ENCODE measurements at regions not wholly inside any gene's neighbourhood (a gene's known extent, or its start where the extent isn't known, plus 50 kb on each side); places are given as distances from the start of the nearest gene placed in this dataset.

GRCh38 chr10:93223336-93223735 is 149.6 kb downstream of the CYP26A1 start:
- no CpG with 5 or more reads among the region's 3 CpGs for WGBS, 2 experiments (ENCODE audit: extremely low coverage in 2 of 2, insufficient read length in 1 of 2)
- no peak overlapping the region for H2BK20ac ChIP-seq (ENCODE audit: low read depth, low read length)
- H3K9me3 ChIP-seq (ENCODE audit: control insufficient read depth, insufficient read depth, low read length), result no peaks in the 10 kb centered on the region
- in situ Hi-C loops (cut with MboI; ENCODE audit: low sequenced_read_pairs) (no loop called here), intact Hi-C loops (cut with micrococcal nuclease) (no loop called here), dilution Hi-C loops (cut with HindIII; ENCODE audit: low sequenced_read_pairs, unreplicated experiment) (no loop called here)
- H3K27ac ChIP-seq (ENCODE audit: insufficient read depth, low read length), result no peak overlapping the region
- BruUV-seq (replicated peaks), result no TSS peak
- H3K4me2 ChIP-seq (ENCODE audit: low read depth, low read length), result no peak overlapping the region
- H4K5ac ChIP-seq (ENCODE audit: low read depth, low read length), result no peak overlapping the region
- no peak overlapping the region for H4K91ac ChIP-seq (ENCODE audit: insufficient read depth, low read depth, low read length)
- no peak overlapping the region for H2AK5ac ChIP-seq (ENCODE audit: low read depth, low read length)
- no peak overlapping the region for H4K8ac ChIP-seq (ENCODE audit: low read depth in 2 of 2, low read length in 2 of 2)
- ATAC-seq (ENCODE audit: low read depth), result no peak
- no peaks in the 10 kb centered on the region for H3K4me1 ChIP-seq (ENCODE audit: control insufficient read depth, insufficient read depth, low read length)
- H2BK5ac ChIP-seq (ENCODE audit: low read depth, low read length, poor library complexity, severe bottlenecking), result no peak overlapping the region
- H3K14ac ChIP-seq (replicated peaks; ENCODE audit: low read depth, low read length), result no peak overlapping the region
- no peak overlapping the region for H3K9ac ChIP-seq (ENCODE audit: low read depth, low read length)
- DNase-seq, result no peak
- H2BK15ac ChIP-seq (ENCODE audit: low read depth, low read length), result no peak overlapping the region
- H3K23ac ChIP-seq (ENCODE audit: low read depth, low read length), result no peak overlapping the region
- H3K4ac ChIP-seq (ENCODE audit: low read depth, low read length), result no peak overlapping the region
- no peak for TF ChIP-seq NFE2L2 (IDR thresholded peaks at IDR 0.05; ENCODE audit: low read depth, low read length)
- no peak for TF ChIP-seq RCOR1 (IDR thresholded peaks at IDR 0.05; ENCODE audit: insufficient replicate concordance, low read length)
- no peak for TF ChIP-seq MAFK (IDR thresholded peaks at IDR 0.05; ENCODE audit: low read depth, low read length)
- TF ChIP-seq MXI1 (IDR thresholded peaks at IDR 0.05; ENCODE audit: borderline replicate concordance, low read depth, low read length), result no peak
- no peak for TF ChIP-seq RFX5 (IDR thresholded peaks at IDR 0.05; ENCODE audit: low read depth, low read length)
- TF ChIP-seq BHLHE40 (IDR thresholded peaks at IDR 0.05; ENCODE audit: low read depth, low read length), result no peak
- no peak for TF ChIP-seq USF2 (IDR thresholded peaks at IDR 0.05; ENCODE audit: low read depth, low read length)
- TF ChIP-seq CHD1 (IDR thresholded peaks at IDR 0.05; ENCODE audit: low read depth, low read length), result no peak
- no peak for TF ChIP-seq MAZ (IDR thresholded peaks at IDR 0.05; ENCODE audit: borderline replicate concordance, low read depth, low read length)
- no peak for TF ChIP-seq RAD21 (IDR thresholded peaks at IDR 0.05; ENCODE audit: low read length)
- no peak for TF ChIP-seq CTCF (conservative IDR thresholded peaks at IDR 0.05; ENCODE audit: low read depth, low read length)
- no peak for TF ChIP-seq FOS (IDR thresholded peaks at IDR 0.05; ENCODE audit: low read depth, low read length)
- no peak for TF ChIP-seq ELK1 (IDR thresholded peaks at IDR 0.05; ENCODE audit: borderline replicate concordance, low read depth, low read length)
- TF ChIP-seq SMC3 (IDR thresholded peaks at IDR 0.05; ENCODE audit: low read depth, low read length), result no peak
- TF ChIP-seq POLR2A (IDR thresholded peaks at IDR 0.05; ENCODE audit: low read depth, low read length), result no peak
- TF ChIP-seq CEBPB (IDR thresholded peaks at IDR 0.05; ENCODE audit: low read depth, low read length), result no peak
- H3K9me1 ChIP-seq (ENCODE audit: insufficient read depth, low read length), result no peaks in the 10 kb centered on the region
- ChIA-PET POLR2A (ENCODE audit: unreplicated experiment) (no interaction called here), CTCF (interaction anchor here (2.2 kb wide), 1 partner anchor 14 kb away, joined by 6 read pairs; no protein-coding TSS in a partner anchor)
- H2BK120ac ChIP-seq (ENCODE audit: low read depth, low read length), result no peak overlapping the region
- H3K56ac ChIP-seq (ENCODE audit: extremely low read depth, insufficient read depth, low read length), result no peak overlapping the region
- H2AFZ ChIP-seq (replicated peaks; ENCODE audit: low read length, poor library complexity), result no peak overlapping the region
- no peaks in the 10 kb centered on the region for H3K36me3 ChIP-seq (ENCODE audit: control insufficient read depth, insufficient read depth, low read length)
- no peaks in the 10 kb centered on the region for H3K79me1 ChIP-seq (ENCODE audit: low read depth in 1 of 2, low read length in 2 of 2)
- H3K27me3 ChIP-seq (ENCODE audit: control insufficient read depth, insufficient read depth, low read length), result peaks cover 19% of the 10 kb centered on the region
- H3K18ac ChIP-seq (ENCODE audit: low read depth, low read length), result no peak overlapping the region
- no peak overlapping the region for H2AK9ac ChIP-seq (replicated peaks; ENCODE audit: low read depth, low read length, poor library complexity)
- H4K20me1 ChIP-seq (ENCODE audit: insufficient read depth, low read length), result no peaks in the 10 kb centered on the region
- H3K4me3 ChIP-seq (ENCODE audit: insufficient read depth, low read depth, low read length), result no peak overlapping the region

All from IMR-90 (cell line).